Stimulated activated CD4-positive, alpha-beta T cell treated with anti-CD3 and anti-CD28 coated beads, Interleukin-12 subunit alpha, Interleukin-12 subunit beta, amount 100 ng/mL, for 4 hours (primary cell): ENCODE measurements at regions not wholly inside any gene's neighbourhood (a gene's known extent, or its start where the extent isn't known, plus 50 kb on each side); places are given as distances from the start of the nearest gene placed in this dataset.
"Not testable (repeated sequence)": the region's sequence is repeated elsewhere in the genome, so short reads cannot be mapped to it uniquely, and the experiment has no call there.

Source experiments
- DNase-seq: peaks from one replicate; pipeline ENCODE4 v3.0.0-alpha.2; 2020

DNA sequence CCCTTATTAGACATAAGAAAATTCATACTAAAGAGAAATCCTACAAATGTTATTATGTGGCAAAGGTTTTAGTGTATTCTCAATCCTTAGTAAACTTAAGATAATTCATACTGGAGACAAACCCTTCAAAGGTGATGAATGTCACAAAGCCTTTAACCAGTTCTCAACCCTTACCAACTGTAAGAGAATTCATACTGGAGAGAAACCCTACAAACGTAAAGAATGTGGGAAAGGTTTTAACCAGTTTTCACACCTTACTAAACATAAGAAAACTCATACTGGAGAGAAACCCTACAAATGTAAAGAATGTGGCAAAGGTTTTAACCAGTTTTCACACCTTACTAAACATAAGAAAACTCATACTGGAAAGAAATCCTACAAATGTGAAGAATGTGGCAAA lies 93.2 kb downstream of the ZNF680 start:
- DNase-seq: no peak

DNA sequence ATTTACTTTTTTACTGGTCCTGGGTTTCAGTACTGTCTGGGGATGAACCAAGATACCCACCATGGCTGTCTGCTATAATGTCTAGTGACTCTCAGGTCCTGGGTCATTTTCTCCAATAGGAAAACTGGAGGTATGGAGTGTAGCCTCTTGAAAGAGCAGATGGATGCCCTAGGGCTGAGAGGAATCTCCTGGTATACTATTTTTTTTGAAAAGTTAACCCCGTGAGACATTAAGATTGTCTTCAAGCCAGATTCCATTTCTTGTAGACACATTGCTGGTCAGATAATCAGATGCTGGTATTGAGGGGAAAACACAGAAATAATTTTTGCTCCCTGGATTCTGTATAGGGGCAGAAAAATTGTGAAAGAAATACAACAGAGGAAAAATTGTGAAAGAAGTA lies 97.3 kb downstream of the ZNF680 start:
- DNase-seq: no peak

DNA sequence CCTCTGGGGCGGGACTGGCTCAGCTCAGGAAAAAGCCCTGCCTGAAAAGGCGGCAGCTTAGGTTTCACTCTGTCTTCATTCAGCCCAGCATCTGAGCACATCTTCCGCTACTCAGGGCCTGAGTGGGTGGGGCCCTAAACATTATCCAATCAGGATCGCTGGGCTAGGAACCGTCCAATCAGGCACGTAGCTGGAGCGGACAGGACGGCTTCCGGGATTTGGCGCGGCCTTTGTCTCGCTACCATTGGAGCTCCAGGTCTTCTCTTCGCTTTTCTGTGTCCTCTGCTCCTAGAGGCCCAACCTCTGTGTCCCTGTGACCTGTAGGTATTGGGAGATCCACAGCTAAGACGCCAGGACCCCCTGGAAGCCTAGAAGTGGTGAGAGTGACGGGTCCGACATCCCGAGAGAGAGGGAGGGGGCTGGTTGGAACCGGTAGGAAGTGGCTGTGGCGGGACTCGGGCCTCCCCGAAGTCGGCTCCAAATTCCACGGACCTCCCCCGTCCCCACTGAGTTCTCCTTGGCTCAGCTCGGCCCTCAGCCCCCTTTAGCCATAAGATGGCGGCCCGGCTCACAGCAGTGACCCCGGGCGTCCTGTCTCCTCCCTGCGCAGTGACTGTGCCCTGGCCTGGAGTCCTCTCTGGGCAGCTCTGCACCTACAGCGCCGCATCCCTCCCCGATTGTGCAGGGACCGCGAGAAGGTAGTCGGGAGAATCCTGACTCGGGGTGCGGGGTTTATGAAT lies 99.1 kb downstream of the ZNF680 start:
- DNase-seq: peak; percentile 0

DNA sequence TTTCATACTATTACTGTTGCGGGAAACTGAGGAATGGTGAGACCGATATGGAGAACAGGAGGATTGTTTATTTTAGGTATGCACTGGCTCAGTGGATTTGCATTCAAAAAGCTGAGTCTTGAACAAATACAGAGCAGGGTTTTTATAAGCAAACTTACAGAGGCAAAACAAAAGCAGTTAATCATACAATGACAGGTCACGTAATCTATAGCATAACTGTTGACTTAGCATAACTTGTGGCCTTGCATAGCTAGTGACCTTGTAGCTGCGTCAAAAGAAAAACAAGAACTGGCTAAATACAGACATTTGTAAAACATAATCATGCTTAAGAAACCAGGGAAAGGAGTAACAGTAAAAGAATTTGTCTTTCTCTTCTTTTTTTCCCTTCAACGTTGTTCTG lies 103.0 kb downstream of the ZNF680 start:
- DNase-seq: not testable (repeated sequence)

DNA sequence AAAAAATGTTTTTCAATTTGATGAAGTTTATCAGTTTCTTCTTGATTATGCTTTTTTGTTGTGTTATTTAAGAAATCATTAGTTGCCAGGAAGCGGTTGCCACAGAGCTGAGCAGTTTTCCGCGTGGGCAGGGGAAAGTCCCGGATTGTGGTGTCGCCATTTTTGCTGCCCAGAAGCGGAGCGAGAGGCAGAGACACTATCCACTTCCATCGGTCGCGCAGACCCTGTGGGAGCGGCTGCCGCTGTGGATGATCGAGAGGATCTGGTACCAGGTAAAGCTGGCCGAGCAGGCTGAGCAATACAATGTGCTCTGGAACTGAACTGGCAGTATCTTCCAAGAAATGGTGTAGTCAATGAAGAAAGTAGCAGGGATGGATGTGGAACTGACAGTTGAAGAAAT lies 119.8 kb downstream of the ZNF736 start:
- DNase-seq: no peak

DNA sequence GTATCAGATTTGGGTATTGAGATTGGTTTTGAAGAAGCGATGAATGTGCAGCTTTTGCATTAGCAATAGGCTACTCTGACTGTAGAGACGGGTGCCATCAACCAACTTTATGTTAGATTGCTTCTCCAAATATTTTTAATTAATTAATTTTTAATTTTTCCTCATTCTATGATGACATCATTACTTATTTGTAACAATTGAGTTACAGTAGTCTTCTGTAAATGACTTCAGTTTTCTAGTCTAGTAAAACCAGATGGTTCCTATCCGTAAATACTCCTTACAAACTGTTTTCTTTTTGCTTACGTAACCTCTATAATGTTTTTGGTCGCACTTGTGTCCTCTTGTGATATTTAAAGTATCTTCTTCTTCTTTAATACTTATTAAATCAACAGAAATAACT lies 118.1 kb downstream of the ZNF736 start:
- DNase-seq: no peak

DNA sequence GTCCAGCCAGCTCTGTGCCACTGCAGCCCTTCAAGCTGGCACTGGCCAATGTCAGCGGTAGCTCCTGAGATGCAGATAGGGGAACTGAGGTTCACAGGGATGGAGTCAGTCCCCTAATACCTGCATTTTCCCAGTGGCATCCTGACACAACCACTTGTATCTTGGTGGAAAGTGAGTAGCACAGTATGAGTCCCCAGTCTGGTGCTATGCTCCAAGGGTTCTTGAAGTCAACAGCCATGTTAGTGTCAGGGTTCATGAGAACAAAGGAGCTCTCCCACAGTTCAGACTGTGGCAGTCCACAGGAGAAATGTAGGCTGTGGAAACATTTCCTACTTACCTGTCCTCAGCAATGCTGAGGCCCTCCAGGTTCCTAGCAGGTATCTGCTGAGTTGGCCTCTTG lies 115.5 kb downstream of the ZNF736 start:
- no peak for DNase-seq

DNA sequence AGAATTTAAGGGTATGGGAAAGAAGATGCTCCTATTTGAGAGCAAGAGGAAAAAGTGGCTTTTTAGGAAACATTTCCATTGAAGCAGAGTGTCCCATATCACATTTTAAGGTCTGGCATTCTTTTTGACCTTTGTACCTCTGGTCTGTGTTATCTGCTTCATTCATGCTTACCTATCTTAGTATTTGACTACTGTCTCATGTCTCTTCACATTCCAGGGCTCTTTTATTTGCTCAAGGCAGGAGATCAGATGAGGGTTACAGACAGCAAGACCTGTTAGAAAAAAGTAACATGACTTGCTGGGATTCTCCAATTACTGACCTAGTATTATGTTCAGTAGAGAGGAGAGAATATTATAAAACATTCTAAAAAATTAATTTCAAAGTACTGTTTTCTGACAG lies 111.7 kb downstream of the ZNF736 start:
- not testable (repeated sequence) for DNase-seq

DNA sequence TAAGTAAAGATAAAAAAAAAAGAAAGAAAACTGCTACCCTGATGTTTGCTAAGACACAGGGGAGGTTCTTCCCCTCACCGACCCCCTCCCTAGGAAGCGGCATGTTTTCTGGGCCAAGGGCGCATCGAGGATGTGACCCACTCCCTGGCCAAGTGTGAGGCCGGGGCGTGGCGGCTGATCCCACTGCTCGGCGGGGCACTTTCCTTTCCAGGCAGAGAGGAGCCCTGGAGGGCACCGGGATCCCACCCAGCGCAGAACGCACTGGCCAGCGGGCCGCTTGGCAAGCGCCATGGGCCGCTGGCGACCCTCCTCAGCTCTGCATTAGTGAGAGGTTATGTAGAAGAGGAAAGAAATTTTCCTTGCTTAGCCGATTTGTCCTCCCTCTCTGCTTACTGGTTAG lies 93.4 kb downstream of the ZNF736 start:
- no peak for DNase-seq
